SK-N-SH treated with all-trans-retinoic acid at 6 μM for 48 hours (cell line): ENCODE measurements at regions not wholly inside any gene's neighbourhood (a gene's known extent, or its start where the extent isn't known, plus 50 kb on each side); places are given as distances from the start of the nearest gene placed in this dataset.

Experiments used
- ATAC-seq: fragments of 200-7000 bp; cut with Tn5 transposase; 3 replicates; pipeline ENCODE4 v1.9.1; 2020; ENCODE audit warnings: mild to moderate bottlenecking, moderate library complexity
- ARNTL ChIP-seq: fragments of 450-650 bp; formaldehyde crosslinking; IDR thresholded peaks from 2 replicates; pipeline ENCODE4 v1.5.0; 2020; ENCODE audit warnings: low read depth, mild to moderate bottlenecking, moderate library complexity, borderline replicate concordance
- BACH2 ChIP-seq: fragments of 250-450 bp; sonication (Bioruptor Pico); IDR thresholded peaks from 2 replicates; pipeline ENCODE4 v1.9.0; 2021; ENCODE audit warnings: mild to moderate bottlenecking, borderline replicate concordance
- CREB5 ChIP-seq: fragments of 250-450 bp; sonication (Bioruptor Pico); IDR thresholded peaks from 2 replicates; pipeline ENCODE4 v1.5.1; 2020; ENCODE audit warnings: low read depth, mild to moderate bottlenecking, moderate library complexity
- CSRNP3 ChIP-seq: fragments of 250-450 bp; sonication (Bioruptor Pico); IDR thresholded peaks from 2 replicates; pipeline ENCODE4 v1.5.1; 2021; ENCODE audit warnings: mild to moderate bottlenecking, moderate library complexity
- ESRRG ChIP-seq: fragments of 250-450 bp; sonication (Bioruptor Pico); IDR thresholded peaks from 2 replicates; pipeline ENCODE4 v1.6.1; 2021; ENCODE audit warnings: mild to moderate bottlenecking
- ISL1 ChIP-seq: fragments of 250-450 bp; sonication (Bioruptor Pico); IDR thresholded peaks from 2 replicates; pipeline ENCODE4 v2.1.2; 2022; ENCODE audit warnings: mild to moderate bottlenecking, moderate library complexity
- OSR1 ChIP-seq: fragments of 250-450 bp; sonication (Bioruptor Pico); IDR thresholded peaks from 2 replicates; pipeline ENCODE4 v1.8.0; 2022; ENCODE audit warnings: moderate library complexity, mild to moderate bottlenecking, inconsistent platforms
- PATZ1 ChIP-seq: fragments of 250-450 bp; sonication (Bioruptor Pico); IDR thresholded peaks from 2 replicates; pipeline ENCODE4 v1.8.0; 2020; ENCODE audit warnings: mild to moderate bottlenecking, moderate library complexity, borderline replicate concordance
- POU6F1 ChIP-seq: fragments of 250-450 bp; sonication (Bioruptor Pico); IDR thresholded peaks from 2 replicates; pipeline ENCODE4 v1.8.0; 2021; ENCODE audit warnings: low read depth, mild to moderate bottlenecking, moderate library complexity, borderline replicate concordance
- PPARA ChIP-seq: fragments of 250-450 bp; sonication (Bioruptor Pico); IDR thresholded peaks from 2 replicates; pipeline ENCODE4 v1.5.0; 2020; ENCODE audit warnings: mild to moderate bottlenecking, borderline replicate concordance
- RARB ChIP-seq: fragments of 250-450 bp; sonication (Bioruptor Pico); IDR thresholded peaks from 2 replicates; pipeline ENCODE4 v1.8.0; 2021; ENCODE audit warnings: mild to moderate bottlenecking, moderate library complexity
- SNAI2 ChIP-seq: fragments of 250-450 bp; sonication (Bioruptor Pico); IDR thresholded peaks from 2 replicates; pipeline ENCODE4 v1.5.0; 2020; ENCODE audit warnings: mild to moderate bottlenecking, moderate library complexity
- TCF4 ChIP-seq: fragments of 250-450 bp; sonication (Bioruptor Pico); IDR thresholded peaks from 2 replicates; pipeline ENCODE4 v1.8.0; 2021; ENCODE audit warnings: mild to moderate bottlenecking, moderate library complexity, borderline replicate concordance
- TOX ChIP-seq: fragments of 250-450 bp; sonication (Bioruptor Pico); IDR thresholded peaks from 2 replicates; pipeline ENCODE4 v1.8.0; 2021; ENCODE audit warnings: mild to moderate bottlenecking, moderate library complexity, borderline replicate concordance
- TSHZ2 ChIP-seq: fragments of 250-450 bp; sonication (Bioruptor Pico); IDR thresholded peaks from 2 replicates; pipeline ENCODE4 v1.5.0; 2020; ENCODE audit warnings: mild to moderate bottlenecking, moderate library complexity
- ZC3H10 ChIP-seq: fragments of 250-450 bp; sonication (Bioruptor Pico); IDR thresholded peaks from 2 replicates; pipeline ENCODE4 v1.5.1; 2021; ENCODE audit warnings: mild to moderate bottlenecking, moderate library complexity
- ZFP3 ChIP-seq: fragments of 250-450 bp; sonication (Bioruptor Pico); IDR thresholded peaks from 2 replicates; pipeline ENCODE4 v1.5.0; 2020; ENCODE audit warnings: mild to moderate bottlenecking, moderate library complexity
- ZFP30 ChIP-seq: fragments of 450-650 bp; formaldehyde crosslinking; IDR thresholded peaks from 2 replicates; pipeline ENCODE4 v1.5.0; 2022; ENCODE audit warnings: mild to moderate bottlenecking, moderate library complexity
- ZNF565 ChIP-seq: fragments of 450-650 bp; formaldehyde crosslinking; conservative IDR thresholded peaks from 2 replicates; pipeline ENCODE4 v1.5.0; 2020; ENCODE audit warnings: low read depth, mild to moderate bottlenecking, moderate library complexity
- ZNF70 ChIP-seq: fragments of 450-650 bp; formaldehyde crosslinking; IDR thresholded peaks from 2 replicates; pipeline ENCODE4 v1.5.0; 2020; ENCODE audit warnings: mild to moderate bottlenecking, moderate library complexity
- ZNF8 ChIP-seq: fragments of 450-650 bp; formaldehyde crosslinking; IDR thresholded peaks from 2 replicates; pipeline ENCODE4 v1.5.0; 2020; ENCODE audit warnings: mild to moderate bottlenecking, moderate library complexity

- ATAC-seq = no peak
- TF ChIP-seq ZNF70 (CRISPR knock-in tag) (no peak), ESRRG (CRISPR knock-in tag) (no peak), BACH2 (no peak), ARNTL (CRISPR knock-in tag) (no peak), POU6F1 (CRISPR knock-in tag) (no peak), PPARA (CRISPR knock-in tag) (no peak), ISL1 (CRISPR knock-in tag) (no peak), ZC3H10 (CRISPR knock-in tag) (no peak), TCF4 (CRISPR knock-in tag) (no peak), TOX (CRISPR knock-in tag) (no peak), ZFP30 (CRISPR knock-in tag) (no peak), CREB5 (CRISPR knock-in tag) (no peak), SNAI2 (no peak), PATZ1 (CRISPR knock-in tag) (no peak), CSRNP3 (CRISPR knock-in tag) (no peak), TSHZ2 (CRISPR knock-in tag) (no peak), ZNF8 (CRISPR knock-in tag) (no peak), OSR1 (CRISPR knock-in tag) (no peak), RARB (no peak)
Measured at GRCh38 chr12:24427776-24428175, 478.3 kb upstream of the SOX5 start.

GRCh38 chr12:24425601-24425970 is 476.1 kb upstream of the SOX5 start:
- TF ChIP-seq ARNTL (CRISPR knock-in tag) (no peak), TSHZ2 (CRISPR knock-in tag) (no peak), ZNF565 (CRISPR knock-in tag) (no peak), ESRRG (CRISPR knock-in tag) (no peak), TOX (CRISPR knock-in tag) (no peak), PPARA (CRISPR knock-in tag) (no peak), OSR1 (CRISPR knock-in tag) (no peak), TCF4 (CRISPR knock-in tag) (no peak), POU6F1 (CRISPR knock-in tag) (no peak), ZFP3 (CRISPR knock-in tag) (no peak), ZC3H10 (CRISPR knock-in tag) (no peak), PATZ1 (CRISPR knock-in tag) (no peak), RARB (no peak)
- TF ChIP-seq, all 23 proteins: peak for 0
- no peak for ATAC-seq
